ENCODE measurements at regions not wholly inside any gene's neighbourhood (a gene's known extent, or its start where the extent isn't known, plus 50 kb on each side); places are given as distances from the start of the nearest gene placed in this dataset.

DNA sequence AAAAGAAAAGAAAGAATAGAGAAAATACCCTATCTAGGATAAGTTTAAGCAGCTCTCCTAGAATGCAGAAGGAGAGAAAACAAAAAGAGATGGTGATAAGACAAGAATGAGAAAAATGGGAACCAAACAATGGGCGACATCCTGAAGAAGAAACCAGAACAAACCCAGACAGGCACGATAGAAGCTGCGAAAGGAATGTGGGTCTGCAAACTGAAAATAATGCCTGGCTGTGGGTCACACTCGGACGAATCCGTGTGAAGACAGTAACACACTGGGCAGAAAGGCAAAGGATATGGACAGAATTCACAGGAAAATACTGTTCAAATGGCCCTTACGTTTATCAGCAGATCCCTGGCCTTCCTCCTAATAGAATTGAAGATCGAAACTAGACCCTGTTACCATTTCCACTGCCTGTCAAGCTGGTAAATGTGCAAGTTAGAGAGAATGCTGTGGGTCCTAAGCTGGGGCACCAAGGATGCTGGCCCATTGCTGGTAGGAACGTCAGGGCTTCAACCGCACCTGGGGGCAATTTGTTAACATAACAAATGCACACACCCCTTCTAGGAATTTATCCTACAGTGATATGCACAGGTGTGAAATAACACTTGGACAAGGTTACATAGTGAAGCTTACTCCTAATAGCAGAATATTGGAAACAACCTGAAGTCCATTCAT, 117.5 kb upstream of the RFLNA start:
- 72% methylated on average over 9 of the region's 10 CpGs for WGBS (ENCODE audit: insufficient coverage, low coverage, low lambda C conversion rate, missing lambda C conversion rate)
- no peak for TF ChIP-seq CTCF (IDR thresholded peaks at IDR 0.05)
- TF ChIP-seq POLR2A (IDR thresholded peaks at IDR 0.05) = no peak
- intact Hi-C loops (cut with DNase I) = no loop called here

GRCh38 chr12:124177951-124178316, 117.0 kb upstream of the RFLNA start:
- H3K36me3 ChIP-seq = no peaks in the 10 kb centered on the region
- 96% methylated on average over 5 of the region's 5 CpGs for WGBS (ENCODE audit: insufficient coverage, low coverage, low lambda C conversion rate, missing lambda C conversion rate)
- no peak for DNase-seq
- no peak for TF ChIP-seq POLR2A (IDR thresholded peaks at IDR 0.05)
- TF ChIP-seq CTCF (IDR thresholded peaks at IDR 0.05) = no peak
- H3K27me3 ChIP-seq = no peaks in the 10 kb centered on the region
- intact Hi-C loops (cut with DNase I) = no loop called here
- no peaks in the 10 kb centered on the region for H3K9me3 ChIP-seq
- H3K27ac ChIP-seq = no peak overlapping the region
- no peak for ATAC-seq
- H3K4me3 ChIP-seq = no peak overlapping the region
- no peaks in the 10 kb centered on the region for H3K4me1 ChIP-seq

More for the DNA sequence above, 117.5 kb upstream of the RFLNA start:
- no peaks in the 10 kb centered on the region for H3K27me3 ChIP-seq
- H3K9me3 ChIP-seq = no peaks in the 10 kb centered on the region
- H3K4me1 ChIP-seq = no peaks in the 10 kb centered on the region
- no peak overlapping the region for H3K27ac ChIP-seq
- no peaks in the 10 kb centered on the region for H3K36me3 ChIP-seq
- no peak overlapping the region for H3K4me3 ChIP-seq
- ATAC-seq = no peak
- DNase-seq = no peak

DNA sequence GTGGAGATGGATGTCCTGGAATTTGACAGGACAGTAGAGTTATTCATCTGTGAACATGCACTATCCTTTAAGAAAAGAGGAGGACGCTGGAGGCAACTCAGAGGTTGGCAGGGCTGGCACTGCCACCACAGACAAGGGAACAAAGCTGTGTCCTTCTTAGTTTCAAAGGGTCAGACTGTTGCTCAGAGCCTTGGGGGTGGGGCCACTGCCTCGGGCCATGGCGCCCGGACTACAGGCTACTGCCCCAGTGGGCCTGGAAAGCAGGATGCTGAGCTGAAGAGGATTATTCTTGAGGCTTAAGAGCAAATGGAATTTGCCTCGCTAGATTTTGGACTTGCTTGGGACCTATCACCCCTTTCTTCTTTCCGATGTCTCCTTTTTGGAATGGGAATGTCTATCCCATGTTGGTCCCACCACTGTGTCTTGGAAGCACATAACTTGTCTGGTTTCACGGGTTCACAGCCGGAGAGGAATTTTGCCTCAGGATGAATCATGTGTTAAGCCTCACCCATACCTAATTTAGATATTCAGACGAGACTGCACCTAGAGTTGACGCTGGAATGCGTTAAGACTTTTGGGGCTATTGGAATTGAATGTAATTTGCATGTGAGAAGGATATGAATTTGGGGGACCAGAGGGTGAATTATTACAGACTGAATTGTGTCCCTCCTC, 114.8 kb upstream of the RFLNA start:
- Histone ChIP-seq H3K27ac (no peak overlapping the region), H3K4me1 (no peaks in the 10 kb centered on the region), H3K27me3 (no peaks in the 10 kb centered on the region), H3K36me3 (no peaks in the 10 kb centered on the region), H3K9me3 (no peaks in the 10 kb centered on the region), H3K4me3 (no peak overlapping the region)
- TF ChIP-seq CTCF (IDR thresholded peaks at IDR 0.05) (no peak), POLR2A (IDR thresholded peaks at IDR 0.05) (no peak)
- 86% methylated on average over 7 of the region's 11 CpGs for WGBS (ENCODE audit: insufficient coverage, low coverage, low lambda C conversion rate, missing lambda C conversion rate)
- intact Hi-C loops (cut with DNase I) = no loop called here
- ATAC-seq (no peak), DNase-seq (no peak)

- no peaks in the 10 kb centered on the region for H3K36me3 ChIP-seq
- WGBS (ENCODE audit: insufficient coverage, low coverage, low lambda C conversion rate, missing lambda C conversion rate) = 82% methylated on average over 2 of the region's 2 CpGs
- no peak overlapping the region for H3K27ac ChIP-seq
- DNase-seq (no peak), ATAC-seq (no peak)
- no peaks in the 10 kb centered on the region for H3K4me1 ChIP-seq
- intact Hi-C loops (cut with DNase I) = no loop called here
- no peak overlapping the region for H3K4me3 ChIP-seq
- TF ChIP-seq POLR2A (IDR thresholded peaks at IDR 0.05) (no peak), CTCF (IDR thresholded peaks at IDR 0.05) (no peak)
- no peaks in the 10 kb centered on the region for H3K27me3 ChIP-seq
- H3K9me3 ChIP-seq = no peaks in the 10 kb centered on the region
Measured at GRCh38 chr12:124183172-124183571, 111.7 kb upstream of the RFLNA start.
